Muscle of leg (tissue), 3 donors: ENCODE measurements at regions not wholly inside any gene's neighbourhood (a gene's known extent, or its start where the extent isn't known, plus 50 kb on each side); places are given as distances from the start of the nearest gene placed in this dataset.

Source experiments
- DNase-seq: peaks from one replicate; pipeline ENCODE4 v3.0.0; 2013
- H3K27ac ChIP-seq: one replicate; pipeline ENCODE4 v1.5.1; 2013; ENCODE audit warnings: mild to moderate bottlenecking, low read length, control low read depth
- H3K27me3 ChIP-seq: one replicate; pipeline ENCODE4 v1.6.1; 2013; ENCODE audit warnings: low read length; ENCODE audit not compliant: control insufficient read depth, insufficient read depth
- H3K36me3 ChIP-seq: one replicate; pipeline ENCODE4 v1.6.1; 2013; ENCODE audit warnings: low read length; ENCODE audit not compliant: control insufficient read depth, insufficient read depth
- H3K4me1 ChIP-seq: one replicate; pipeline ENCODE4 v1.6.1; 2013; ENCODE audit warnings: low read length; ENCODE audit not compliant: control insufficient read depth, insufficient read depth
- H3K4me3 ChIP-seq: one replicate; pipeline ENCODE4 v1.5.1; 2013; ENCODE audit warnings: low read length, control low read depth
- H3K9me3 ChIP-seq: replicated peaks from 2 replicates; pipeline ENCODE4 v1.6.1; 2013; ENCODE audit warnings: low read depth, low read length; ENCODE audit not compliant: control insufficient read depth
- WGBS: methylation state at CpG from one replicate; pipeline ENCODE4 v1.1.5; 2013; ENCODE audit warnings: missing lambda C conversion rate; ENCODE audit not compliant: insufficient coverage; 5-methylcytosine and 5-hydroxymethylcytosine counted together

DNA sequence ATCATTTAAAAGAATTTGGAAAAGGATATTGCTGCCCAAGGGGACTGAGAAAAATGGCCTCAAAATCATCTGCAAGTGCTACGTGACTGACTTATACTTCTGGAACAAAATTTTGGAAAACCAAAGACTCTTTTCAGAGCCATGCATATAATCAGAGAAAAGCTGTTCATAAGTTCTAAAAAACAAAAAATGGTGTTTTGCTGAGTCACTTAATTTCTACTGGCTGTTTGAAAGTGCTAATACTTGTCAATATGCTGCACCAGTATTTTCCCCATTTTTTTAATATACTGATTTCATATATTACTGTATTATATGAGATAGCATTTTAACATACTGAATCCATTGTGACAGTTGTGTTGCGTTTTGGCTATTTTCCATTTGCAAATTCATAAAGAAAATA lies 61.5 kb upstream of the ZMAT1 start:
- H3K9me3 ChIP-seq = no peaks in the 10 kb centered on the region
- H3K27ac ChIP-seq = no peak overlapping the region
- no peaks in the 10 kb centered on the region for H3K4me1 ChIP-seq
- DNase-seq = no peak
- H3K36me3 ChIP-seq = no peaks in the 10 kb centered on the region
- WGBS = no CpG with 5 or more reads among the region's 2 CpGs
- no peaks in the 10 kb centered on the region for H3K27me3 ChIP-seq
- no peak overlapping the region for H3K4me3 ChIP-seq

DNA sequence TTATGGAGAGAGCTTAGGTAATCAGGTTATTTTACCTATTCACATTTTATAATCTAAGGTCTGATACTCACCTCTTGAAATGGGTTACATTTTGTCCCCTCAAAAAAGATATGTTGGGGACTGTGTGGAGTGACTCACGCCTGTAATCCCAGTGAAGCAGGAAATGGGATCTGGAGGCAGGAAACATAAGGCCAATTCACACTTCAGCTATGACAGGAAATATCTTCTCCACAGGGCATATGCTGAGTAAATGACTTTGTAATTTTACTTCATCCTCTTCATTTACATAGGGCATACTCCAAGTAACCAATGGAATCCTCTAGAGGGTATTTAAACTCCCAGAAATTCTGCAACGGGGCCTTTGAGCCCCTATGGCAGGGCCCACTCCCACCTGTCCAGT lies 54.8 kb upstream of the ZMAT1 start:
- Histone ChIP-seq H3K4me1 (no peaks in the 10 kb centered on the region), H3K9me3 (no peaks in the 10 kb centered on the region), H3K27ac (no peak overlapping the region), H3K4me3 (no peak overlapping the region), H3K27me3 (no peaks in the 10 kb centered on the region), H3K36me3 (no peaks in the 10 kb centered on the region)
- WGBS = 43% methylated on average over 1 of the region's 2 CpGs
- DNase-seq = no peak
